GM19043 (cell line): ENCODE measurements at regions not wholly inside any gene's neighbourhood (a gene's known extent, or its start where the extent isn't known, plus 50 kb on each side); places are given as distances from the start of the nearest gene placed in this dataset.
"Not testable (repeated sequence)": the region's sequence is repeated elsewhere in the genome, so short reads cannot be mapped to it uniquely, and the experiment has no call there.

Source experiments
- ATAC-seq: cut with Tn5 transposase; IDR thresholded peaks from one replicate; pipeline ENCODE4 v1.9.1; 2021; ENCODE audit warnings: low read depth; ENCODE audit not compliant: unreplicated experiment

GRCh38 chr14:38040411-38040810 lies 167.3 kb upstream of the SSTR1 start:
- no peak for ATAC-seq

GRCh38 chr14:38042322-38042721 lies 165.4 kb upstream of the SSTR1 start:
- ATAC-seq, result no peak

- no peak for ATAC-seq
These were observed 163.0 kb upstream of the SSTR1 start for GRCh38 chr14:38044710-38045109.

GRCh38 chr14:38045461-38045860 lies 162.2 kb upstream of the SSTR1 start:
- ATAC-seq, result no peak

GRCh38 chr14:38046160-38046559 lies 161.5 kb upstream of the SSTR1 start:
- ATAC-seq, result no peak

GRCh38 chr14:38047195-38047902 lies 160.4 kb upstream of the SSTR1 start:
- no peak for ATAC-seq

GRCh38 chr14:38053666-38054065 lies 154.0 kb upstream of the SSTR1 start:
- no peak for ATAC-seq

- ATAC-seq, result no peak
These were observed 151.4 kb upstream of the SSTR1 start for GRCh38 chr14:38056270-38056669.

GRCh38 chr14:38062223-38062622 lies 145.5 kb upstream of the SSTR1 start:
- not testable (repeated sequence) for ATAC-seq

GRCh38 chr14:38063711-38064320 lies 143.9 kb upstream of the SSTR1 start:
- ATAC-seq, result no peak

GRCh38 chr14:38065106-38065762 lies 142.5 kb upstream of the SSTR1 start:
- no peak for ATAC-seq

GRCh38 chr14:38070061-38070588 lies 137.6 kb upstream of the SSTR1 start:
- ATAC-seq, result no peak

GRCh38 chr14:38073641-38074040 lies 134.1 kb upstream of the SSTR1 start:
- no peak for ATAC-seq

GRCh38 chr14:38074081-38074480 lies 133.6 kb upstream of the SSTR1 start:
- ATAC-seq, result no peak

- ATAC-seq, result no peak
These were observed 132.9 kb upstream of the SSTR1 start for GRCh38 chr14:38074754-38075153.

GRCh38 chr14:38078393-38078792 lies 129.3 kb upstream of the SSTR1 start:
- peak; percentile 15 for ATAC-seq

GRCh38 chr14:38079268-38079667 lies 128.4 kb upstream of the SSTR1 start:
- peak; percentile 70 for ATAC-seq

GRCh38 chr14:38079886-38080285 lies 127.8 kb upstream of the SSTR1 start:
- ATAC-seq, result no peak

- no peak for ATAC-seq
These were observed 127.0 kb upstream of the SSTR1 start for GRCh38 chr14:38080696-38081095.

- no peak for ATAC-seq
These were observed 124.7 kb upstream of the SSTR1 start for GRCh38 chr14:38083039-38083438.

GRCh38 chr14:38089123-38089522 lies 118.6 kb upstream of the SSTR1 start:
- ATAC-seq, result no peak

GRCh38 chr14:38090506-38090905 lies 117.2 kb upstream of the SSTR1 start:
- ATAC-seq, result no peak
